ENCODE measurements at regions not wholly inside any gene's neighbourhood (a gene's known extent, or its start where the extent isn't known, plus 50 kb on each side); places are given as distances from the start of the nearest gene placed in this dataset.

DNA sequence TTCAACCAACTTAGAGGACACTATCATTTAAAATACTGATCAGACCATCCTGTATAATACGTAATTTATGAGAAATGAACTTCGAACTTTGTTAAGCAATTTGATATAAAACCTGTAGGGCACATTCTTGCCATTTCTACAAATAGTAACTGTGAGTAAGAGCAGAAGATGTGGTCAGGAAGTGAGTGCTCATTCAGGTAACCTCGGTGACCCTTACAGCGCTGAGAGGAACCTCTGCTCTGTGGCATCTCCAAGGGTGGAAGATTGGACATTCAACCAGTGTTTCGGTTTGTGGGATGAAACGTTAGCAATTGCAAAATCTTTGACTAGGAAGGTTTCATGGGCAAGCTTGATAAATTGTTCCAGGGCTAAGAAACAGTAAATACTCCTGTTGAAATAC, 194.8 kb upstream of the IRX2 start:
- Histone ChIP-seq H4K91ac (replicated peaks; ENCODE audit: insufficient read length, low read length) (no peak overlapping the region), H4K5ac (ENCODE audit: insufficient read length, low read depth, low read length) (no peak overlapping the region), H4K20me1 (replicated peaks in 1 of 2; ENCODE audit: control insufficient read depth in 1 of 2, insufficient read depth in 2 of 2, low read length in 2 of 2) (no peaks in the 10 kb centered on the region), H2AK5ac (ENCODE audit: low read depth, low read length) (no peak overlapping the region), H3K14ac (ENCODE audit: insufficient read length) (no peak overlapping the region), H3K23ac (ENCODE audit: insufficient read length) (no peak overlapping the region), H3K79me2 (ENCODE audit: control insufficient read depth in 1 of 2, insufficient read depth in 2 of 2, low read length in 2 of 2) (no peaks in the 10 kb centered on the region), H3K79me1 (ENCODE audit: low read depth, low read length) (no peaks in the 10 kb centered on the region), H3K56ac (replicated peaks; ENCODE audit: insufficient read length, low read depth, low read length) (no peak overlapping the region), H3K9me3 (ENCODE audit: insufficient read depth in 2 of 2, low read depth in 1 of 2, low read length in 1 of 2) (peaks cover 0 to 2% of the 10 kb centered on the region in 2 experiments; a peak in 1 of 4 replicates), H3K4me3 (ENCODE audit: extremely low read depth in 1 of 4, insufficient read depth in 2 of 4, low read depth in 3 of 4, low read length in 4 of 4) (no peak overlapping the region), H2AFZ (ENCODE audit: low read length) (0 out of 2 replicates have a peak overlapping the region, but pooled peaks have one; percentile 8), H3K4me1 (replicated peaks in 1 of 4; ENCODE audit: control insufficient read depth in 3 of 4, insufficient read depth in 4 of 4, low read length in 3 of 4) (no peaks in the 10 kb centered on the region), H4K8ac (ENCODE audit: extremely low read depth, insufficient read depth, low read length) (no peak overlapping the region), H3K23me2 (ENCODE audit: low read depth, low read length) (no peaks in the 10 kb centered on the region), H3K9ac (replicated peaks in 1 of 4; ENCODE audit: extremely low read depth in 1 of 4, low read depth in 3 of 4, low read length in 3 of 4) (no peak overlapping the region), H3K27me3 (replicated peaks in 1 of 4; ENCODE audit: control insufficient read depth in 3 of 4, extremely low read depth in 1 of 4, insufficient read depth in 3 of 4, low read length in 3 of 4) (no peaks in the 10 kb centered on the region; a peak in 1 of 7 replicates), H3K27ac (ENCODE audit: low read depth, low read length) (no peak overlapping the region), H2BK20ac (ENCODE audit: low read length) (no peak overlapping the region), H3K4ac (replicated peaks; ENCODE audit: insufficient read length, low read depth, low read length) (no peak overlapping the region), H2BK5ac (ENCODE audit: low read depth, low read length) (no peak overlapping the region), H3K4me2 (ENCODE audit: insufficient read depth in 1 of 2, low read depth in 2 of 2, low read length in 2 of 2) (no peak overlapping the region), H2BK120ac (replicated peaks; ENCODE audit: low read depth, low read length) (no peak overlapping the region), H3K36me3 (ENCODE audit: control insufficient read depth in 2 of 4, insufficient read depth in 4 of 4, low read length in 3 of 4) (no peaks in the 10 kb centered on the region), H3K18ac (ENCODE audit: extremely low read depth, low read length) (no peak overlapping the region), H2BK15ac (ENCODE audit: low read length) (no peak overlapping the region), H2BK12ac (ENCODE audit: low read depth, low read length) (no peak overlapping the region)
- FAIRE-seq (no peak), DNase-seq (ENCODE audit: low read depth in 1 of 2, low spot score in 2 of 2) (no peak)
- no peak for TF ChIP-seq CEBPB (IDR thresholded peaks at IDR 0.05; ENCODE audit: low read depth, low read length)
- ChIA-PET POLR2A (ENCODE audit: partially characterized antibody) (no interaction called here), CTCF (ENCODE audit: partially characterized antibody) (no interaction called here)
- WGBS, 2 experiments (ENCODE audit: extremely low coverage in 1 of 2, insufficient coverage in 1 of 2, insufficient read length in 1 of 2, insufficient replicate concordance in 2 of 2, low coverage in 1 of 2, low lambda C conversion rate in 2 of 2, missing lambda C conversion rate in 1 of 2) = 93% methylated on average over 6 of the region's 6 CpGs; no CpG with 5 or more reads in 1 of the 2 experiments
